Loucy (cell line): ENCODE measurements at regions not wholly inside any gene's neighbourhood (a gene's known extent, or its start where the extent isn't known, plus 50 kb on each side); places are given as distances from the start of the nearest gene placed in this dataset.

ENCODE experiments used
- CTCF ChIP-seq: fragments of 200-600 bp; sonication (generic); conservative IDR thresholded peaks from 2 replicates; pipeline ENCODE4 v1.5.1; 2014; ENCODE audit warnings: mild to moderate bottlenecking, antibody characterized with exemption, low read length
- EZH2phosphoT487 ChIP-seq: fragments of 200-600 bp; IDR thresholded peaks from 2 replicates; pipeline ENCODE4 v1.6.1; 2018; ENCODE audit warnings: antibody characterized with exemption, mild to moderate bottlenecking, moderate library complexity, borderline replicate concordance

- no peak for TF ChIP-seq CTCF
- no peak for TF ChIP-seq EZH2phosphoT487
These were observed 170.5 kb upstream of the LRIG1 start for GRCh38 chr3:66671291-66671690.
